ENCODE measurements at regions not wholly inside any gene's neighbourhood (a gene's known extent, or its start where the extent isn't known, plus 50 kb on each side); places are given as distances from the start of the nearest gene placed in this dataset.

DNA sequence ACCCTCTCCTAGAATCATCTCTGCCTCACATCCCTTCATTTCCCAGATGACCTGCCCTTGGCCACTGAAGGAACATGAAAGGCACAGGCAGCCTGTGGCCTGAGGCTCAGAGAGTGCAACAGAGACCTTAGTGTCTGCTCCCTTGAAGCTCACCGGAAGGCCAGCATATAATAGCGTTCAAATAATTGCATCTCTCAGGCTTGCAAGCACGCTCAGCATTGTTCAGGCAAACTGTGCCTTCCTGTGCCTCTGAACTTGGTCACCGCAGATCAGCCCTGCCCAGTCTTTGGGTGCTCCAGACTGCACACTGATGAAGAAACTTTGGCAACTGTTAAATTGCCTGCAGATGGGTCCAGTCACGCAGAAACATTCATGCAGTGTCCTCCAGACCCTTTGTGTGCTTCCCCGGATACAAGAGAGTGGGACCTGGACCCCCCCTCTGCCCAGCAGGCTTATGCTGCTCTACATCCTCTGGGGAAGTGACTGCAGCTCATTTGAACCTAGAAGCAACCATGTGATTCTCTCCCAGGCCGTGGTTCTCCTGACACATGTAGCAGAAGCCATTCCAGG, 216.0 kb upstream of the ANKRD55 start:
- no peak overlapping the region for H3K4me3 ChIP-seq (ENCODE audit: low read length)
- no peaks in the 10 kb centered on the region for H3K36me3 ChIP-seq (ENCODE audit: insufficient read depth, low read length)
- H3K9me3 Mint-ChIP-seq, result no peaks in the 10 kb centered on the region
- no peaks in the 10 kb centered on the region for H3K36me3 Mint-ChIP-seq
- no peak overlapping the region for H3K27ac Mint-ChIP-seq
- H3K27me3 ChIP-seq (ENCODE audit: insufficient read depth, low read length, poor library complexity, severe bottlenecking), result no peaks in the 10 kb centered on the region
- H3K4me1 Mint-ChIP-seq, result peaks cover 0 to under 1% (median 0%) of the 10 kb centered on the region in 3 donors
- H3K27me3 Mint-ChIP-seq, result peaks cover 0 to under 1% of the 10 kb centered on the region in 2 donors
- H3K9me3 ChIP-seq (ENCODE audit: low read length), result no peaks in the 10 kb centered on the region
- ChIA-PET POLR2A (no interaction called here), CTCF (no interaction called here)
- H3K27ac ChIP-seq (ENCODE audit: low read depth, low read length), result no peak overlapping the region
- no peak overlapping the region for H3K4me3 Mint-ChIP-seq
- DNase-seq, result no peak
- H3K4me1 ChIP-seq (ENCODE audit: insufficient read depth, low read length), result no peaks in the 10 kb centered on the region

DNA sequence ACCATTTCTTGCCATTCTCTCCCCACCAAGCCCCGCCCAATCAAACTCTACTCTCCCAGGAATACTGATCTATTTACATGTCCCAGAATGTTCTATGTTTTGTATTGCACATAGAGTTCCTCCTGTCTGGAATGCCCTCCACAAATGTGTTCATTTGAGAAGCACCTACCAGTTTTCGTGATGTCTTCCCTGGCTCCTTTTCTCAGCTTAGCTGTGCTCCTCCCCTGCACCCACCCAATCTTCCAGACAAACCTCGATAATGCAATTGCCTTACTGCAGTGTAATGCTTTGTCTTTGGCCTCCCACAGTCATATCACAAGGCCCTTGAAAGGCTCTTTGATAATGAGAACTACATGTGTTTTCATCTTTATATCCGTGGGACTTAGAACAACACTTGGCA, 214.5 kb upstream of the ANKRD55 start:
- CTCF ChIA-PET, result no interaction called here
- POLR2A ChIA-PET, result no interaction called here
- Mint-ChIP-seq H3K4me1 (no peaks in the 10 kb centered on the region), H3K4me3 (no peak overlapping the region), H3K27me3 (peaks cover 0 to 2% of the 10 kb centered on the region in 2 donors), H3K27ac (no peak overlapping the region), H3K9me3 (no peaks in the 10 kb centered on the region), H3K36me3 (no peaks in the 10 kb centered on the region)
- Histone ChIP-seq H3K36me3 (ENCODE audit: insufficient read depth, low read length) (no peaks in the 10 kb centered on the region), H3K9me3 (ENCODE audit: low read length) (no peaks in the 10 kb centered on the region), H3K4me1 (ENCODE audit: insufficient read depth, low read length) (no peaks in the 10 kb centered on the region), H3K4me3 (ENCODE audit: low read length) (no peak overlapping the region), H3K27me3 (ENCODE audit: insufficient read depth, low read length, poor library complexity, severe bottlenecking) (no peaks in the 10 kb centered on the region), H3K27ac (ENCODE audit: low read depth, low read length) (no peak overlapping the region)
- no peak for DNase-seq

DNA sequence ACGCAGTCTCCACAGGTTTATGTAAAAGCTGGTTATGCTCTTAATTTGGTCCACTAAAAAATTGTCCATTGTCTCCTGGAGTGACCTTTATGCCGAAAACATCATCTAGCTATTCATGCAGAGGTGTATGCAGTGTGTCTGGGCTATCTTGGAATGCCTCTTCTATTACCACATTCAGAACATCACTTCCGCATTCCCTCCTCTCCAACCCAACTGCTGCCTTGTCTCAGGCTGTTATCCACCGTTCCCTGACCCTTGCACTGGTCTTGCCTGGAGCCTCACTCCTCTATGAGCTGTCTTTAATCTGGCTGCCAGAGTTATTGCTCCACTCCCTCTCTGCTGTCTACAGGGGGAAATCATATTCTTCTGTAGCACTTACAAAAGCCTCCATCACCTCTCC, 214.1 kb upstream of the ANKRD55 start:
- Histone ChIP-seq H3K36me3 (ENCODE audit: insufficient read depth, low read length) (no peaks in the 10 kb centered on the region), H3K4me3 (ENCODE audit: low read length) (no peak overlapping the region), H3K27me3 (ENCODE audit: insufficient read depth, low read length, poor library complexity, severe bottlenecking) (no peaks in the 10 kb centered on the region), H3K4me1 (ENCODE audit: insufficient read depth, low read length) (no peaks in the 10 kb centered on the region), H3K27ac (ENCODE audit: low read depth, low read length) (no peak overlapping the region), H3K9me3 (ENCODE audit: low read length) (no peaks in the 10 kb centered on the region)
- ChIA-PET POLR2A (no interaction called here), CTCF (no interaction called here)
- DNase-seq, result no peak
- peaks cover 0 to 2% of the 10 kb centered on the region in 2 donors for H3K27me3 Mint-ChIP-seq
- H3K4me3 Mint-ChIP-seq, result no peak overlapping the region
- no peak overlapping the region for H3K27ac Mint-ChIP-seq
- no peaks in the 10 kb centered on the region for H3K9me3 Mint-ChIP-seq
- H3K4me1 Mint-ChIP-seq, result no peaks in the 10 kb centered on the region
- H3K36me3 Mint-ChIP-seq, result no peaks in the 10 kb centered on the region

DNA sequence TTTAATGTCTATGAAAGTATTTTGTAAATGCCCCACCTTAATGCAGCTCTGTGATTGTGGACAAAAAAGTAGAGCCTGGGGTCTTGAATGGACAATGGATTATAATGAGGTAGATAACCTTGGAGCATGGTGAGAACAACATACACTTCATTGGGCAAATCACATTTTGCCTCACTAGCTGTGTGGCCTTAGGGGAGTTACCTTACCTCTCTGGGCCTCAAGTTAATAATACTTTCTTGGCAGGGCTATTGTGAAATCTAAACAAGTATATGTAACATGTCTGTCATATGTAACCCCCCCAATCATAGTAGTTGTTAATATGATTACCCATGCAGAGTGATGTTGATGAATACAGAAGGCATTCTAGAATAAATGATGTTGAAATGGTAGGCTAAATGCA, 213.6 kb upstream of the ANKRD55 start:
- no peaks in the 10 kb centered on the region for H3K4me1 Mint-ChIP-seq
- H3K4me3 Mint-ChIP-seq, result no peak overlapping the region
- H3K36me3 ChIP-seq (ENCODE audit: insufficient read depth, low read length), result no peaks in the 10 kb centered on the region
- no peak overlapping the region for H3K27ac Mint-ChIP-seq
- no peaks in the 10 kb centered on the region for H3K36me3 Mint-ChIP-seq
- no peaks in the 10 kb centered on the region for H3K27me3 ChIP-seq (ENCODE audit: insufficient read depth, low read length, poor library complexity, severe bottlenecking)
- CTCF ChIA-PET, result no interaction called here
- POLR2A ChIA-PET, result no interaction called here
- peaks cover 0 to 2% of the 10 kb centered on the region in 2 donors for H3K27me3 Mint-ChIP-seq
- H3K27ac ChIP-seq (ENCODE audit: low read depth, low read length), result no peak overlapping the region
- H3K9me3 Mint-ChIP-seq, result no peaks in the 10 kb centered on the region
- no peak for DNase-seq
- no peaks in the 10 kb centered on the region for H3K4me1 ChIP-seq (ENCODE audit: insufficient read depth, low read length)
- H3K4me3 ChIP-seq (ENCODE audit: low read length), result no peak overlapping the region
- H3K9me3 ChIP-seq (ENCODE audit: low read length), result no peaks in the 10 kb centered on the region

DNA sequence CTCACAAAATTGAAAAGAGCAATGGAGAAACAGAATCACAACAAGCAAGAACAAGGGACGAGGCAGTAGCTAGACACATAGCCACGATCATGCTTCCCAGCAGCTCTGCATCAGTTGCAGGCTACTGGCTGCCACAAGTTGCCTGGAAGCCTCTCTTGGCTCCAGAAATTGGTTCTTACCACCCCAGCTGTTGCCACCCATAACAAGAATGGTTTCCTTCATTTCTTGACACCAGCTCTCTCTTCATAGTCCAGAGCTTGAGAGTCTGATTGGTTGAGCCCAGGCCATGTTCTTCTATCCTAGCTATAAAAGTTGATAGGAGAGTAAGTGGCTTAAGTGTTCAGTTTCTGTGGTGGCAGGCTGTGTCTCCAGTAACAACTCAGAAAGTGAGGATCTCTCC, 210.7 kb upstream of the ANKRD55 start:
- H3K4me1 ChIP-seq (ENCODE audit: insufficient read depth, low read length), result no peaks in the 10 kb centered on the region
- no peaks in the 10 kb centered on the region for H3K9me3 ChIP-seq (ENCODE audit: low read length)
- POLR2A ChIA-PET, result no interaction called here
- H3K36me3 Mint-ChIP-seq, result no peaks in the 10 kb centered on the region
- H3K4me3 ChIP-seq (ENCODE audit: low read length), result no peak overlapping the region
- no peaks in the 10 kb centered on the region for H3K36me3 ChIP-seq (ENCODE audit: insufficient read depth, low read length)
- H3K27me3 ChIP-seq (ENCODE audit: insufficient read depth, low read length, poor library complexity, severe bottlenecking), result no peaks in the 10 kb centered on the region
- H3K9me3 Mint-ChIP-seq, result no peaks in the 10 kb centered on the region
- peaks cover 7 to 10% of the 10 kb centered on the region in 2 donors for H3K27me3 Mint-ChIP-seq
- DNase-seq, result no peak
- no peak overlapping the region for H3K4me3 Mint-ChIP-seq
- CTCF ChIA-PET, result no interaction called here
- H3K27ac Mint-ChIP-seq, result no peak overlapping the region
- H3K27ac ChIP-seq (ENCODE audit: low read depth, low read length), result no peak overlapping the region
- no peaks in the 10 kb centered on the region for H3K4me1 Mint-ChIP-seq

DNA sequence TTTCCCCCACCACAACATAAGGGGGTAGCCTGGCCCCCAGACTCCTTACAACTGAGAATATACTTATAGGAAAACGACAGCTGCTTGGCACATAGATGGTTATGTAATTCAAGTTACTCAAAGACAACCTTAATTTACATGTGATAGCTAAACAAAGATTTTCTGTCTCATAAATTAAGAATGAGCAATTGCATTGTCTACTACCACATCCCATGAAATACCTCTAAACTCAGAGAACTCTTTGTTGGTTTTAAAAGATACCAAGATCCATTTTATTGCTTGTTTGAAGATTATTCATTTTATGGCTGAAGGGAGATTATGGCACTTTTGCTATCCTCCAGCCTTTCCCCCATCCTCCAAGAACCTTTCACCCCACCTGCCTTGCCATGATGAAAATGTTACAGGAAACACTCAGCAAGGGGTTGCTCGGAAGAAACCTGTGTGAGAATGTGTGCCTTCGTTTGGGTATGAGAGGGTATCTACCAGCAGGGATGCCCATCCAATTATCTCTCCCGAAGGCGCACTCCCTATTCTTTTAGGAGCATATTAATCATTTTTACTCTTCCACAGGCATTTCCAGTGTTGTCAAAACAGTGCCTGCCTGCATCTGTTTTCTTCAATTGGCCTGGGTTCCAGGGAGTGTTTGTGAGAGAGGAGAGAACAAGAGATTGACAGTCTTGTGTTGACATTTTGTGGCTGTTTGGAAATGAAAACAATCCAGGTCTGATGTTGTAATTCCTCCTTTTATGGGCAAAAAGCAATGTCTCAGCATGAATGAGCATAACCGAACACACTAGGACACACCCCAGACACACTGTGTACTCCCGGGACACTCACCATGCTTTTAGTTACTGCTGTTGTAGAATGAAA, 208.0 kb upstream of the ANKRD55 start:
- no peak for DNase-seq
- H3K9me3 Mint-ChIP-seq, result no peaks in the 10 kb centered on the region
- ChIA-PET POLR2A (no interaction called here), CTCF (no interaction called here)
- H3K4me1 Mint-ChIP-seq, result no peaks in the 10 kb centered on the region
- no peaks in the 10 kb centered on the region for H3K4me1 ChIP-seq (ENCODE audit: insufficient read depth, low read length)
- H3K36me3 Mint-ChIP-seq, result peaks cover 0 to 3% (median 0%) of the 10 kb centered on the region in 3 donors
- H3K27ac ChIP-seq (ENCODE audit: low read depth, low read length), result peak overlapping the region; percentile 12
- no peak overlapping the region for H3K27ac Mint-ChIP-seq
- no peaks in the 10 kb centered on the region for H3K36me3 ChIP-seq (ENCODE audit: insufficient read depth, low read length)
- H3K4me3 ChIP-seq (ENCODE audit: low read length), result no peak overlapping the region
- H3K4me3 Mint-ChIP-seq, result no peak overlapping the region
- no peaks in the 10 kb centered on the region for H3K9me3 ChIP-seq (ENCODE audit: low read length)
- H3K27me3 Mint-ChIP-seq, result peaks cover 7 to 10% of the 10 kb centered on the region in 2 donors
- H3K27me3 ChIP-seq (ENCODE audit: insufficient read depth, low read length, poor library complexity, severe bottlenecking), result no peaks in the 10 kb centered on the region

DNA sequence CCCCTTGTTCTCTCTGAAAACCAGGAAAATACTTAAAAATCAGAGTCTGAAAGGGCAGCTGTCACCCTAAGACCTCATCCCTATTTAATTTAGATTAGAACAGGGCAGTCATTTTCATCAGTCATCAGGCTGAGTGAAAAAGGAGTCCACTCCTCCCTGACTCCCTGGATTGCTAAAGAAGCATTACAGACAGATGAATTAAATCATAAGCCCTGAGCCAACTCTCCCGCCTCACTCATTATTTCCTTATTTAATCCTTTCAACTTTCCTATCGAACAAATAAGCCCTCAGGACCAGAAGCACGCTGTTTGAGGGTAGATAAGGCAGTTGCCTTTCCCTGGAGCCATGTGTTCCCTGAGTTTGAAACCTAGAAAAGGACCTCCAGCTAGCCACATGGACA, 201.9 kb upstream of the ANKRD55 start:
- no peak overlapping the region for H3K4me3 Mint-ChIP-seq
- peaks cover 2 to 14% of the 10 kb centered on the region in 2 donors for H3K27me3 Mint-ChIP-seq
- H3K27ac Mint-ChIP-seq, result no peak overlapping the region
- Histone ChIP-seq H3K4me3 (ENCODE audit: low read length) (no peak overlapping the region), H3K4me1 (ENCODE audit: insufficient read depth, low read length) (no peaks in the 10 kb centered on the region), H3K36me3 (ENCODE audit: insufficient read depth, low read length) (no peaks in the 10 kb centered on the region), H3K27me3 (ENCODE audit: insufficient read depth, low read length, poor library complexity, severe bottlenecking) (no peaks in the 10 kb centered on the region), H3K9me3 (ENCODE audit: low read length) (no peaks in the 10 kb centered on the region), H3K27ac (ENCODE audit: low read depth, low read length) (no peak overlapping the region)
- CTCF ChIA-PET, result no interaction called here
- peaks cover 0 to 4% (median 0%) of the 10 kb centered on the region in 5 donors for H3K9me3 Mint-ChIP-seq
- peaks cover 0 to 3% (median 0%) of the 10 kb centered on the region in 3 donors for H3K36me3 Mint-ChIP-seq
- POLR2A ChIA-PET, result no interaction called here
- no peaks in the 10 kb centered on the region for H3K4me1 Mint-ChIP-seq
- no peak for DNase-seq

DNA sequence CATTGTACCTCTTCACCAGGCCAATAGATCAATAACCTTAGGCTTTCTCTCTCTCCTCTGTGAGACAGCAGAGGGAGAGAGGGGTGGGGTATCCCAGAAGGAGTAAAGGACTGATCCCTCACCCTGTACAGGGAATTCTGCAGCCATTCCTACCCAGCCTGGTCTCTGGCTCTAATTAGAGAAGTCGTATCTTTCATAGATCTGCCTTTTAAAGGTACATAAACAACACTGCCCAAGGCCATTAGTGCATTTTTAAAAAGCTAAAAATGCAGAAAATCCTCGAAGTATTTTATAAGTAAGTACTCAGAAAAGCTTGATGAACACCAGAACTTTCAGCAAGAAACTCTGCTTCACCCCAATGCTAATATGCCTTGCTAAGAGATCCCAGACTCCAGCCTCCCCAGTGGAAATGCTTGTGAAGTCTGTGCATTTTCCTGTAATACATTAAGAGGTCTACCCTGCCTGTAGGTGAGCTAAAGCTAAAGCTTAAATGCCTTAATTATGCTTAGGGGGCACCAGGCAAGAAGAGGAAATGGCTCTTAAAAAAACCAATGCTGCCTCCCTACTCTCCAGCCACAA, 200.0 kb upstream of the ANKRD55 start:
- H3K27me3 ChIP-seq (ENCODE audit: insufficient read depth, low read length, poor library complexity, severe bottlenecking), result no peaks in the 10 kb centered on the region
- Mint-ChIP-seq H3K27ac (no peak overlapping the region), H3K4me3 (no peak overlapping the region), H3K4me1 (no peaks in the 10 kb centered on the region), H3K36me3 (peaks cover 0 to 3% (median 0%) of the 10 kb centered on the region in 3 donors), H3K9me3 (peaks cover 0 to 4% (median 0%) of the 10 kb centered on the region in 5 donors), H3K27me3 (peaks cover 3 to 16% of the 10 kb centered on the region in 2 donors)
- H3K36me3 ChIP-seq (ENCODE audit: insufficient read depth, low read length), result no peaks in the 10 kb centered on the region
- H3K9me3 ChIP-seq (ENCODE audit: low read length), result no peaks in the 10 kb centered on the region
- ChIA-PET CTCF (no interaction called here), POLR2A (no interaction called here)
- no peak for DNase-seq
- no peak overlapping the region for H3K27ac ChIP-seq (ENCODE audit: low read depth, low read length)
- no peaks in the 10 kb centered on the region for H3K4me1 ChIP-seq (ENCODE audit: insufficient read depth, low read length)
- no peak overlapping the region for H3K4me3 ChIP-seq (ENCODE audit: low read length)
